ENCODE measurements at regions not wholly inside any gene's neighbourhood (a gene's known extent, or its start where the extent isn't known, plus 50 kb on each side); places are given as distances from the start of the nearest gene placed in this dataset.
"Not testable (repeated sequence)": the region's sequence is repeated elsewhere in the genome, so short reads cannot be mapped to it uniquely, and the experiment has no call there.

DNA sequence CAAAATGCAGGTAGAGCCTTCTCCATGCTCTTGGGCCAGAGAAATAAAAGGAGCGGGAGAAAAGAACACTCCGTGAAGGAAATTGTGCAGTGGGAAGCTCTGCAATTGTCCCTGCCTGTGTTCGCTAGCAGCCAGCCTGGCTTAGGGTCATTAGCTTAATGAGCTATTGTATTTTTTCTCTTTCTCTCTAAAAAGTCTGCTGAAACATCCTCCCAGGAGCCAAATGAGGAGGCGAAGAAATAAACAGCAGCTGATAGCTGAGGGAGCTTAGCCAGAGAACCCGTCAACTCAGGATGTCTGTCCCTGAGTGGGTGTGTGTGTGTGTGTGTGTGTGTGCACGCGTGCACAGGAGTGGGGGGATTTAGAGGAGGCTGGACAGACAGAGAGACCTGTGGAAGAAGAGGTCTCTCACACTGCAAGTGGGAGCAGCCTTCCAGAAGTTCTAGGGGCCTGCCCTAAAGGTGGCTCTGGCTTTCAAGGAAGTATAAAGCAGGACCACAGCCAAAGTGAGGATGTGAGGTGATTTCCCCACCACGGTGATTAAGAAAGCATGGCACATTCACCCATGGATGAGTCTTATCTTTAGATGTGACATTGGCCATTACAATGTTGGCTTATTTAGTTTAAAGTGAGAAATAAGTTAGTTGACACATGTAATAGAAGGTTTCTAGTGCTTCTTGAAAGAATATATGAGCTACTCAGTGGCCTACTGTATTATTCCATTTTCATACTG, 690.4 kb downstream of the RNF144A start:
- no peak for ATAC-seq

- peak in 1 of 2 donors; percentile 13 for ATAC-seq
Observed at GRCh38 chr2:7609556-7609955, 692.3 kb downstream of the RNF144A start.

DNA sequence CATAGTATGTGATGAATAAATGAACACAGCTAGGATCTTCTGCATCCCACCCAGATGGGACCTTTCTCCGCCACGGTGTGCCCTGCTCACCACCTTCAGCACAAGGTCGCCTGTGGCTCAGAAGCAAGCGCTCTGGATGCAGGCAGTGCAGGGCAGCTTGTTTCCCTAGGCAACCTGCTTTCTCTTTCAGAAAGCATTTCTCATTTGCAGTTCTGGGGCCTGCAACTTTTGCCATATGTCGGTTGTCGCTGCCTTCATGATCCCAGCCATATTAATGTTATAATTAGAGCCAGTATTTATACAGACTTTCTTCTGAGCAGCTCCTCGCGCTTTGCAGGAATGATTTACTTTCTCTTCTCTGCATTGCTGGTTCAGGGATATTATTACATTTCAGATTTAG, 692.8 kb downstream of the RNF144A start:
- ATAC-seq: no peak

DNA sequence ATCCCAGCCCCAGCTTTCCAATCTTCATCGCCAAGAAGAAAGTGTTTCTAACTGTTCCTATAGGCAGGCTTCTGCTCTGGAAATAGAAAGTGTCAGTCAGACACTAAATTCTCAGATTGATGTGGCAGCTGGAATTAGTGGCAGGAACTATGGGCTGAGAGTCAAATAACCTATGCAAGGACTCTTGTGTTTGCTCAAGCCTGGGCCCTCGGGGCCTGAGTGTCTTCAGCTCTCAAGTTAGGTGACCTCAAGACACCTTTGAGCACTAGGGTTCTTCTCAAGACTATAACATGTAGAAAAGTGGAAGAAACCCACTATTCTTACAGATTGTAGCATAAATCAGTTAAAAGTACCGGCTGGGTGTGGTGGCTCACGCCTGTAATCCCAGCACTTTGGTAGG, 694.5 kb downstream of the RNF144A start:
- ATAC-seq: no peak

GRCh38 chr2:7612969-7613368, 695.8 kb downstream of the RNF144A start:
- no peak for ATAC-seq

DNA sequence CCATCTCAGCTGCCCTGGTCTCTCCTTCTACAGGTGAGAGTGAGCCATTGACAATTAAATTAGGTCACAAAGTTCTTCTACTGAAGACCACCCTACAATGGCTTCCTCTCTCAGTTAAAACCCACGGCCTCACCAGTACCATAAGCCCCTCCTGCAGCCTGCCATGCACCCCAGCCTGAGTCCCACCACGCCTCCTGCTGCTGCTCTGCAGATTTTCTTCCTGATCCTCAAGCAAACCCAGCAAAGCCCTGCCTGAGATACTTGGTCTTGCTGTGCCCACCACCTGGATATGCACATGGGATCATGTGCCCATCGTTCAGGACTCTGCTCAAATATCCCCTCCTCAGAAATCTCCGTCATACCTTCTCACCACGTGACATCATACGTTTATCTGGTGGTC, 696.6 kb downstream of the RNF144A start:
- ATAC-seq: no peak

DNA sequence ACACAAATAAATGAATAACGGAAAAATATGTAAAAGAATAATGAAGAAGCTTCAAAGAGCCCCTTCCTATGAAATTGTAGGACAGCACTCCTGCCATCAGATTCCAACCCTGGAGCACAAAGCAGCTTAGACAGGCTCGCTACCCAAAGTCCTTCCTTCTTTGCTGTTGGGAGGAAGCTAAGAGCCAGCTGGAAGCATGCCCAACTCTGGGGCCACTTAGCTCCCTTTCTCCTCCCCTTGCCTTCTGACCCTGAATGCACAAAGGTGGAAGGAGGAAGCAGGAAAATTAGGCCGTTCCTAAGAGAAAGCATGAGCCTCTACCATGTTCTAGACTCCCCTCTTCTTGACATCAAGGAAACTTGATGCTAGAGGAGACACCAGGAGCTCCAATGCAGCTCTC, 700.8 kb downstream of the RNF144A start:
- no peak for ATAC-seq

DNA sequence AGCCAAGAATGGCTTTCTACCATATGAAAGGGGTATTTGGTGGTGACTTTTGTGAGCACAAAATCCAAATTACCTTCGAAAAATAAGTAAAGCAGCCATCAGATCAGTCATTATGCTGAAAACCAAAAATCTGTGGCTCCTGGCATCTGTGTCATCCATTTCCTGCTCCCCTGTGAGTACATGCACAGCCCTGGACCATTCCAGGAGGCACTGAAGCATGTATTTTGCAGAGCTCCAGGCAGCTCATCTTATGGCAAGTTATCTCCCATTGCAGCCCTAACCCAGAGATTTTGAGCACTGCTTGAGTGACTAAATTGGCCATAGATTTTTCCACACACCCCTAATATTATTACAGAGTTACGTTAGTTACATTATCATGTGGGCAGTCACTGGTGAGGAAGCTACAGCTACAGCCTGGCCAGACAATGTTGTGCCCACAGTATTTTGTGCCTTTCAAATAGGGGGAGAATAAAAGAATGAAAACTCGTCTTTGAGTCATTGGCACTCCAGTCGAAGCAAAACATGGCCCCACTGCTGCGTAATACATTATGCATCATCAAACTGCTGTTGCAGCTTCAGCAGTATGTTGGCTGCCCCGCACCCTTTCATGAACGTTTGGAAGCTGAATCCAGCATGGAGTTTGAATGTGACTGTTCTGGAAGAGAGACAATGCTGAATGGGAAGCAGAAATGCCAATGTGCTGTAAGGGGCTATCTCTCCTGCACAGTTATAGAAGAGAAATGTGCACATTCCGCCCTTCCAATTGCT, 702.2 kb downstream of the RNF144A start:
- no peak for ATAC-seq

DNA sequence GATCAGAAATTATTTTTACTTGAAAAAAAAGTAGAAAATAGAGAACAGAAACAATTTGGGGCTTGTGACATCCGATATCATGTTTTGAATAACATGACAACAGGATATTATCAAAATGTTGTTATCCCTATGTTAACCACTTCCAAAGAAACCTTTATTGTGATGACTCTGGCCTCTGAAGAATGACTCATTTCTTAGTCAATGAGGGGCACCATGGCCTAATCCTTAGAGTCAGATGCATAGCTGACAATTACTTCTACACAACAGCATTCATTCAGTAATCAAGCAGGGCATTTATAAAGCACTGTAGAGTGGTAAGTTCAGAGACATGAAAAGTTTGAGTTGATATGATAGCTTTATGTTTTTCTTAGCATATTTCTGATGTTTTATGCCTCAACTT, 703.0 kb downstream of the RNF144A start:
- no peak for ATAC-seq

DNA sequence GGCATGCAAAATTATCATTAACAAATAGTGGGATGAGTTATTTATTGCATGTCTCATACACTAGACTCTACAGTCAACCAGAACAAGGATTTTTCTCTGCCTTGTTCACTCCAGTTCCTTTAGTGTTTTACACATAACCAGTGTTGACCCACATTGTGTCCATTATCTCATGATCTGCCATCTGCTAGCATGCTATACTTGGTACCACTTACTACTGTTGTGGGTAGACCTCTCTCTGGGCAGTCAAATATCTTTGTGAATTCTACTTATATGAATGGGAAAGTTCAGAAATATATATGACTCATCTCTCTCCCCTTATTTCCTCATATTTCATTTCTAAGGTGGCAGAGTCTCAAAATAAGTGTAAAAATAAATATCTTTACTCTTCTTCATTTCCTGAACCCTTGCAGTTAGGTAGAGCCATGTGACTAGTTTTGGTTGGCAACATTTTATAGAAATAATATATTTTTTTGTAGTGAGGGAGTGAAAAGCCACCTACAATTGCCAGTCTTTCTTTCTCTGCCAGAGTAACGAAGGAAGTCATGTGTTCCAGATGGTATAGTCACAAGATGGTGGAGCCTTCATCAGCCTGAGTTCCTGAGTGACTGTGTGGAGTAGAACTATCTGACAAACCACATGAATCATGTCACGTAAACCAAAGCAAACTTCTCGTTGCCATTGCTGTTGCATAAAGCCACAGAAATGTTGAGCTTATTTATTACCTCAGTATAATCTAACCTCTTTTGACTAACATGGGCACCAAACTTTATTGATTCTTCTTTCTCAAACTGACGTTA, 704.0 kb downstream of the RNF144A start:
- no peak for ATAC-seq

DNA sequence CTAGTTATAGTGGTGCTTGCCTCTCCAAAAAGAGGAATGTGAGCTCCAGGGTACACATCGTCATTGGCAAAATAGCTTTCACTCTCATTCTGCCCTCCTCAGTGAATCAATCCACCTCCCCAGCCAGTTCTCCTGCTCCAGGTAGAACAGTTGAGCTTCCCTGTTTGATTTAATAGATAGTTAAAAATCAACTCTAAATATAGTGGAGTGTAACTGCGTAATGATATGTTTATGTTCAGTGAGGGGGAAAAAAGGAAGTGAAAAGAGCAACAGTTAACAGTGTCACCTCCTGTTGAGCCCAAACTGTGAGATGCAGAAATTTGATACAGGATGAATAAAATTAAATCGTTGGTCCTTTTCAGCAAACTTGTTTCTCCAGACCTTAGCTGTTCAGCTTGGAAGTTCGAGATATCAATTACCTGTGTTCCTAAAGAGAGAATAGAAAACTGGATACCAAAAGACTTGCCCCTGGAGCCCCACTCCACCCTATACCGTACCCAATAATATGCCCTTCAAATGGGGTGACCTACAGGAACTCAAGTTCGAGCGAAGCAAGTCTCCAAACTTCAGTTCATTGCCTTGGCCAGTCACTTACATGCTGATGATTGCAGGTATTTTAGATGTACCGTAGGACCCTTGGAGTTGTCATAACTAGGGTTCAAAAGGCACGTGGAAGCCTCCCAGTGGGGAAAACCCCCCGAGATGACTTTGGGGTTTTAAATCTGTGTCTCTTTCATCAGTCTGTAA, 708.4 kb downstream of the RNF144A start:
- ATAC-seq: no peak

- no peak for ATAC-seq
Observed at GRCh38 chr2:7626139-7626537, 708.9 kb downstream of the RNF144A start.

DNA sequence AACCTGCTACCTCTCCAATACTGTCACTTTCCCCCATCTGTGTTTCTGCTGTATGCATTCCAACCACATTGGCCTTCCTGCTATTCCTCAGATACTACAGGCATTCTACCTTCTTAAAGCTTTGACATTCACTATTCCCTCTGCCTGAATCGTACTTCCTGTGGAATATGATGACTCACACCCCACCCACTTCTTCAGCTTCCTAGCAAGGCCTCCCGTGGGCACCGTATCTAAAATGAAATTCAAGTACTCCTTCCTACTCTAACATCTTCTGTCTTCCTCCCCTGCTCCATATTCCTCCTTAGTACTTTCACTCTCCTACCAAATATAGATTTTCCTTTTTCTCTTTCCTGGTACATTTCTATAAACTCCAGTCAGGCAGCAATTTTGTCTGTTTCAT, 710.4 kb downstream of the RNF144A start:
- ATAC-seq: no peak

DNA sequence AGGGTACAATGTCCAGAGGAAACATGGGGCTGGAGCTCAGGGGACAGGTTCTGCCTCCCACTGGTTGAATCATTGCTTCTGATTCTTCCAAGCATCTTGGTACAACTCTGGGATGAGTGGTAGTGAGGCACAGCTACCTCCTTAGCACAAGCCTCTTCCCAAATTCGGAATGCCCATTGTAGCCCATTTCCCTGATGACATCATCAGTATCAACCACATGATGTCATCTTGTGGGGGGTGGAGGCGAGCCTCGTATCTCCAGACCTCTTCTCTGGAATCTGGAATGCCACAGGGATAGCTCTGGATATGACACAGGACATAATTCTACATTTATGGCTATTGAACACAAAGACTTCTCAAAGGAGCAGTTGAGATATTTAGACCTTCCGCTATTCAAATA, 715.2 kb downstream of the RNF144A start:
- no peak for ATAC-seq

GRCh38 chr2:7633566-7634153, 716.4 kb downstream of the RNF144A start:
- ATAC-seq: no peak

DNA sequence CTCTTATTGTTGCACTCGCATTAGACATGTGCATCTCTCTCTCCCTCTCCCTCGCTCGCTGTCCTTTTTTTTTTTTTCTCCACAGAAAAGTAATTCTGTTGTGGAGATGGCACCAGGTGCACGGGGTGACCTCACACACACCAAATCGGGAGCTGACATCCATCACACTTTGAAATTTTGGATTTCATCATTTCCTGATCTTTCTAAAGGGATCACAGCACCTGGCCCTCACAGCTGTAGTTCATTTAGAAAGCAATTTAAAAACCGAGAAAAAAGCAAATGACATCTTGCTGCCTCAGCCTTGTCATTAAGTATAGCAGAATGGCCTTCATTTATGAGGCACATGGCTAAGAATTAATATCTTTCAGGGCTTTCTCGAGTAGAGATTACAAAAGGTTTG, 717.2 kb downstream of the RNF144A start:
- no peak for ATAC-seq

DNA sequence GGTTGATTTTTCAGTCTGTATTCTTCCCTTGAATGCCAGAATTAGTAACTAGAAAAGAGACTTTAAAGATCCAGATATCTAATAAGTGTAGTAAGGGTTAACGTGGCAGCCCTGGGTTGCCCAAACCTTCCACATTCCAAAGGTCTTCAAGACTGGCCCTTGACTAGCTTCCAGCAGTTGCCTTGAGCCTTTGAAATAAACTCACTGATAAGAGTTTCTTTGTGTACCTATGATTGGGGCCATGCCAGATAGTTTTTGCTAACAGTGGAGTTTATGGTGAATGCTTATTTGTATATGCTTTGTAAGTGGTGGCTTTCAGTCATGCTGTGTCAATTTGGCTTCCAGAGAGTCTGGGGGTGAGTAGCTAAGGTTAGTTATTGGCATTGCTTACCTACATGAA, 722.3 kb downstream of the RNF144A start:
- no peak for ATAC-seq

- not testable (repeated sequence) for ATAC-seq
Observed at GRCh38 chr2:7641272-7641671, 724.1 kb downstream of the RNF144A start.

GRCh38 chr2:7646024-7646423, 728.8 kb downstream of the RNF144A start:
- no peak for ATAC-seq

- ATAC-seq: no peak
Observed at GRCh38 chr2:7646661-7647060, 729.4 kb downstream of the RNF144A start.

GRCh38 chr2:7648221-7648795, 731.1 kb downstream of the RNF144A start:
- no peak for ATAC-seq
